Superior temporal gyrus (tissue), 1 donor: ENCODE measurements at regions not wholly inside any gene's neighbourhood (a gene's known extent, or its start where the extent isn't known, plus 50 kb on each side); places are given as distances from the start of the nearest gene placed in this dataset.
"Not testable (repeated sequence)": the region's sequence is repeated elsewhere in the genome, so short reads cannot be mapped to it uniquely, and the experiment has no call there.

Experiments
- DNase-seq: peaks from one replicate; pipeline ENCODE4 v3.0.0-alpha.2; 2016; ENCODE audit errors: extremely low spot score

DNA sequence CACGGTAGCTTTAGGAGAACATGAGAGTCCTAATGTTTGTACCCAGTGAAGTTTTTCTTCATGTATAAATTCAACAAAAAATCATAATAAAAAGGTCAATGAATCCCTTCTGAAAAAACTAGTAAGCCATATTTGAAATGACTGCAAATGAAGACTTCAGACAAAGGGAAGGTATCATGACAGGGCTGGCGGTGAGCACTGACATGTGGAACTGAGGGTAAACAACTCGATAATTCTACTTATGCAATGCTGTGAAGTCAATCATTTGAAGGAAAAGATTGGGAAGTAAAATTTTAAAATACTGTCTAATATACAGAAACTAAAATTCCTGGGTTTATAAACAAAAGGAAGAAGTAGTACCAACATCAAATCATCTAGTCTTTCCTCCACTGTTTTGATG lies 190.2 kb upstream of the COPS8 start:
- no peak for DNase-seq

DNA sequence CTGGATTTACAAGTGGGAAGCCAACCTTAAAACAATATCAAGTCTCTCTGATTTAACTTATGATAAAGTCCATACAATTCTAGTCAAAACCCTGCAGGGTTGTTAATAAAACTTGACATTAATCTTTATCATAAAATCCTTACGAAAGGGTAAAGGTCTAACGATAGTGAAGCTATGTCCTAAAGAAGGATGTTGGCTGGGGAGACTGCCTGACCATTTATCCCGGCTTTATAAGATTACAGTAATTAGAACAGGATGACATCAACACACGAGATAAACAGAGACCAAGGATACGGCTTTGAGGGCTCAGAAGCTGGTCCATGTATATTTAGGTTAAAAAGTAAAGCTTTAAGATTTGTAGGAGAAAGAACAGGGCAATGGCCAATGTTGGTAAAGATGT lies 189.0 kb upstream of the COPS8 start:
- no peak for DNase-seq

DNA sequence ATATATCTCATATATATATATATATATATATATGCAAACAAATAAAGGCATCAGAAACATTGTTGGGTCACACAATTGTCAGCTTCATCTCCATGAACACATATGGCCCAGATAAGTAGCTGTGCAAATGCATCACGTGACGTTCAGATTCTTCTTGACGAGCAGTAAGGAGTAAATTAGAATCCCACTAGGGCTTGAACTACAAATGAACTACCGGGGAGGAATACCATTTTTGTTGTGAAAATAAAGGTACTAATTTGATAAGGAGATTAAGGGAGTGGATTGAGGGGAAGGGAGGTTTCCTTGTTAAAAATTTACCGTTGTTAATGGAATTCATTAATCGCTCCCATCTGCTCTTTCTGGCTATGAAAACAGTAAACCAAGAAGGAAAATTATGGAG lies 186.5 kb upstream of the COPS8 start:
- no peak for DNase-seq

DNA sequence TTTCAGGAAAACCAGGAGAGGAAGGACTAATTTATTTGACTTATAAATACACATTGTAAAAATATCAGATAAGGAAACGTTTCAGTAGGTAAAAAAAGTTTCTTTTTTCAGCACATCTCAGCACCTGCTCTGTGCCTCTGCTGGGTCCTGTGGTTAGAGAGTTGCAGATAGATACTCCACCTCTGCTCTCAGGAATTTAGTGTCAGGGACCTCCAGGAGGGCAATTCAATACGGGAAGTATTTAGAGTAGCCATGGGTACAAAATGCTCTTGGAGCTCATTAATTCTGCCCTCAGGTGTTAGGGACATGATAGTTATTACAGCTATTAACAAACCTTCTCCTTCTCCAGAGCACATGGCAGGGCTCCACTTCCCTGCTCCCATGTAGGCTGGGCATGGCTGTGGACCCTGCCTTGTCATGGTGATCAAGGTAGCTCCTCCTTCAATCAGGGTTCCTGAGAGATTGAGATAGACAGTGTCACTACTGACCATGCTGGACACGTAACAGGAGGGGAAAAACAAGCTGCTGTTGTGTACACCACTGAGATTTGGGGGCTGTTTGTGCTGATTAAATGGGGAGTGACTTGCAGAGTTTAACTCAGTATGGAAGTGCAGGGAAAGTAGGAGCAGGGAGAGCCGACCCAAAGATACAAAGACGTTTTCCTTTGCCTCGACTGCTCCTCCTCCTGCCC lies 185.6 kb upstream of the COPS8 start:
- no peak for DNase-seq

DNA sequence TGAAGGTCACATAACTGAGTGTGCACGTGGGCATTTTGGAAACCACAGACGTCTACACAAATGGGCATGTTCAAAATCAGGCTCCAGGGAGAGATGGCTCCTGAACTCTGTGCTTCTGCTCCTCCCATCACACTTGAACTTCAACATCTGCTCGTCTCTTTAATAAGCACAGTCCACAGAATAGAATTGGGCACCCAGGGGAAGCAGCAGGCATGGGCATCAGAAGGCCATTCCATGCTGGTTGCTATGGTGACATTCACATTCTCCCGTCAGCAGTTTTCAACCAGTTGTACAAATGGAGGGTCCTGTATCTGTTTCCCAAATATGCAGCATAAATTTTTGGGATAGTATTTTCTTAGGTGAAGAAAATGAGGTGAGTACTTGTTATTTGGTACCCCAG lies 183.7 kb upstream of the COPS8 start:
- no peak for DNase-seq

DNA sequence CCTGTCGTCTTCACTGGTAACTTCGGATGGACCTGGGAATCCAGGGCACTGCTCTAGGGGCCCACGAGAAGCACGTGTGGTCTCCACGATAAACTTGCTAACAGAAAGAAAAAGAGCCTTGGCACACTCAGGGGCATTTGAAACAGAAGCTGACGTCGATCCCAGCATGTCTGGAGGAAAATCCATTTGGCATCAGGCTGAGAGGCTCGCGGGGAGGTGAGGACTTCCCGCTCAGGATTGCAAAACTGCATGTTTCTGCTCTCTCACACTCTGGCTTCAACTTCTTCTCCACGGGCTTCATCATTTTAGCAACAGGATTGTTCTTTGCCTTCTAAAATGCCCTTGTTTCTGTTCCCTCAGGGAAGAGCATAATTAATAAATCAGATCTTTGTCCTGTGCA lies 181.7 kb upstream of the COPS8 start:
- no peak for DNase-seq

DNA sequence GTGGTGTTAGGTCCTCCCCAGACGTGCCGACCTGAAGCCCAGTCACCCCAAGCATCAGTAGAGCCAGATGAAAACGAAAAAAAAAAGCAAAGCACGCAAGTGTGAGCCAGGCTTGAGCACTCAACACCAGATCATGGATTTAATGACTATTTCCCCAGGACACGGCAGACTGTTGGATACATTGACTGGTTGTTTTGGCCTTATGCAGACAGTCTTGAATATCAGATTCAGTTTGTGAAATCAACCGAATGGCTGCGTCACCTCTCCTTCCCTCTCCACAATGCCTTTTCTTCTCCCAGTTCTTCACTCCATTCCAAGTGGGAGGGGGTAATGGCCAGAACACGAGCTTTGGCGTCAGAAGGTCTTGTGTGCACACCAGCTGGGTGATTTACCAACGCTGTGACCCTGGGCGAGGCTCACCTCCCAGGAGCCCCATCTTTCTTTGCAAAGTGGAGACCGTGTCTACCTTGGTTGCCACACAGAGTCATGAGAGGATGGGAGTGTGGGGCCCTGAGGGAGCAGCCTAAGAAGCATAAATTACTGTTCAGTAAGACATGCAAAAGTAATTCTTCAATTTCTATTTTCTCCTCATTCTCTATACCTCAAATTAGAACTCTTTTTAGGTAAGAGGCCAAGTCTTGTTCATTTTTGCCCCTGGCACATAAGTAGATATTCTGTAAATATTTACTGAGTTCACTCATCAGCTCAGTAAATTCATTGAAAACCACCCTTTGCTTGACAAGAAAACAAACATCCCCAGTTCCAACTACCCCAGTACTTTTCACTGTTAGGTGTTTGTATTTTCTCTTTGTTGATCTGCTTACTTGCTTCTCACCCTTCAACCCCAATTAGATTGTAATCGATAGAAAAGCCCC lies 181.1 kb upstream of the COPS8 start:
- DNase-seq, result no peak

DNA sequence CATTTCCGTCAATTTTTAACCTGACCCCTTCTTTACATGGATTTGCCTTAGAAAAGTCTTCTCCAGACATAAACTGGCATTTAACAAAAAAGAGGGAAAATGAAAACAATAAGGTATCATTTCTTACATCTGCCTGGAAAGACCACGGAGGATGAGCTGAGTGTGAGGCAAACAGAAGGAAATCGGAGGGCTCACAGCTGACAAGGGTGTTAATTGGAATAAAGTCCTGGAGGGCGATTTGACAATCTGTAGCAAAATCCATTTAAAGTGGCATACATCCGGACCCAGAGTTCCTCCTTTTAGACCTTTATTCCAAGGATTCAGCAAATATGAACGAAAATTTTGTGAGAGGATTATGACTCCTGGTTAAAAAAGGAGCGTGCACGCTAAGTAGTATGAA lies 179.7 kb upstream of the COPS8 start:
- no peak for DNase-seq

DNA sequence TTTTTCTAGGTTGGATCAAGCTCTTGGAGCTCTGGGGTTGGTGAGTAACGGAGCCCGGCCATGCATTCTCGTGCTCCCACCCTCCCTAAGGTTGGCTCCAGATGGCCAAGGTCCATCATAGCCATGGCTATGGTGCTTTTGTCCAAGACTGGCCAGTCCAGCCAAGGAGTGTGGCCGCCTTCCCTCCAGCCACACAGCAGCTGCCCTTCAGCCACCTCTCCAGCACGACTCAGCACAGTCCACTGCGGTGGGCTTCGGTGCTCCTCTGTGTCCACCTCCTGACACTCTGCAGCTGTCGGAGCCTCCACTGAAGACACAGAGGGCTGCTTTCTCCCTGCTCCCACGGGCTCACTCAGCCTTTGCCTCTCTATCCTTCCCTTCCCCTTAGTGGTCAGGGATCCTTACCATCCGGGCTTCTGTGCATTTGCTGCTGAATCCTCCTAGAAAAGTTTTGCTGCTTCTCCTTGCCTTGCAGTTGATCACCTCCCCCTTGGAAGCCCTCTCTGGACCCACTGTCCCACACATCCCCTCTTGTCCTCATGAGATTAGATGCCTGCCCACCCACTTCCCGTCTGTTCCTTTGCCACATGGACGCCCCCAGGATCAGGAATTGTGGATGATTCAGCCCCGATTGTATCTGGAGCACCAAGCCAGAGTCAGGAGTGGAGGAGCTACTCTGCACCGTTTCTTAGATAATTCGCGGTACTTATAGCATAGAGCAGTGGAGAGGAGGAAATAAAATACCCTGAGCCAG lies 177.1 kb upstream of the COPS8 start:
- DNase-seq, result no peak

DNA sequence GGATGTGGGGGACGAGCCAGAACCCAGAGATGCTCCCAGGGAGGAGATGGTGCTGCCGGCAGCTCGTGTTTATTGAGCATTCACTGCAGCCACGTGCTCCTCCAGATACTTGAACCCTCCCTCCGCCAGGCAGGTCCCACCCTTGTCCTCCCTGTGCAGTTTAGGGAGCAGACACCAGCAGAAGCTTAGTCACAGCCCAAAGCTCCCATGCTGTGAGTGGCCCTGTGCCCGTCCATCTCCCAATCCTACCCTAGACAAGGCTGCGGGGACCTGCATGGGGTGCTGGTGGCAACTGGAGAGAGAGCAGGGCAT lies 176.5 kb upstream of the COPS8 start:
- no peak for DNase-seq

DNA sequence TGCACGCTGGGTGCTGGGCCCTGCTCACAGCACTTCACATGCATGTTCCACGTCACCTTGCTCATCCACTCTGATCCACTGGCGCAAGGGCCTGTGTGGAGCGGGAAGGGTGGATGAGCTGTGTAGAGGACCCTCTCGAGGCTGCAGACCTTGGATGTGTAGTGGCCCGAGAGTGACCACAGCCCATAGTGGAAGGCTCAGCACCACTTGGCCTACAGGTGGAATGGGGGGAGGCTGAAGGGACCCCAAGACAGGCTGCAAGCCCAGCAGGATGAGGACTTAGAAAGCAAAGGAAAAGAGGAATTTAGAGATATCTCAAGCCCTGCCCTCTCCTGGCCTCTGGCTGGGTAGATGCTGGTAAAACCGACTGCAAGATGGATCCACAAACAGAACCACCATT lies 175.9 kb upstream of the COPS8 start:
- no peak for DNase-seq

DNA sequence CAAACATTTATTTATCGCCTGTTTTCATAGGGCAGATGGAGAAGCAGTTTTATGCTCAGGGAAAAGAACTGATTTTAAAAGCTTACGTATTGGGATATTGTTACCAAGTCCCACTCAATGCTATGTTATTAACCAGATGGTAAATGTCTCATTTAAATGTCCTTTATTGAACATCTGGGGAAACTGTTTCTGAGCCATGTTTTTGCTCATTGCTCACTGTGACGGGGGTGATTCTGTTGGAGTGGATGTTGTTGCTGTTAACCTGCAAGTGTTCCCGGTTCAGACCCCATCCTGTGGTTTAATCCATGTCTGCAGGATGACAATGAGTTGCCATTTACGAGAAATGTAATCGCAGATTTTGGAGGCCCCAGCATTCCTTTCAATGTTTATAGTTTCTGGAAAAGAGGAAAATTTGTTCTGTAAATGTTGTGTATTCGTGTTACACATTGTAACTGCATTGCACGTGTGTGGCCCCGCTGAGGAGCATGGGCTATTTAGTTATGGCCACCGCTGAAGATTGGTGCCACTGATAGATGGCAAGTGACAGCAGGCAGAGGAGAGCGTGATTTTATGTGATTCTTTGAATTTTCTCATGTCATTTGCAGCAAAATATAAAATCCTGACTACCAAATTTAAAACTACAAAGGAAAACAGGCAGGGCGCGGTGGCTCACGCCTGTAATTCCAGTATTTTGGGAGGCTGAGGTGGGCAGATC lies 174.8 kb upstream of the COPS8 start:
- no peak for DNase-seq

DNA sequence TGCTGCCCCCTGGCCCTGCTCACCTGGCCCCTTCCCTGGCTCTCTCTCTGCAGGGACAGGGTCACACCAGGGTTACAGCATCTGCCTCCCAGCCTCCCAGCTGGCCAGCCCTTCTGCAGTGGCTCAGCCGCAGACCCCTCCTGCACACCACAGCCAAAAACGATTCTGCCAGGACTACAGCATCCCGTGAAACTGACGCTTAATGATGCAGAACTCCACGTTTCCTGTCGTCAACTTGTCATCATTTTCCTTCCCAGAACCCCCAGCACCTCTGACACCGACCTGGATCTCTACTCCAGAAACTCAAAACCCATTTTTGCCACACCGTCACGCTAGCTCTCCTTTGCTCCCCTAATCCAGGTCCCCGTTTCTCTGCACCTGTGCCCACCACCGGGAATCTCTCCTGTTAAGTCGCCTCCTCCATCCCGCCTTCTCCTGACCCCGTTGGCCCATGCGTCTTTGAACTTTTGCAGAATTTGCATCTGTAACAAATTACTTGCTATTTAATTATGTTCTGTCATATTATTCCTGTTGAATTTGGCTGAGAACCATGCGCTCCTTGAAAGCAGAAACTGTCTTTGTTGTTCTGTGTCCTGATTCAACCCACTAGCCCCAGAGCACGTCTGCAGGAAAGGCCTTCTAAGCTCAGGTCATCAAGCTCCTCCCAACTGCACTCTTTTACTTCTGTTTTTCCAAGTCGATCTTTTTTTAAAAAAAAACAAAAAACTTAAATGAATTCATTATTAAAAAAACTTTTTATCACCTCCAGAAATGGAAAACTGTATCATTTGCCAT lies 173.2 kb upstream of the COPS8 start:
- no peak for DNase-seq

DNA sequence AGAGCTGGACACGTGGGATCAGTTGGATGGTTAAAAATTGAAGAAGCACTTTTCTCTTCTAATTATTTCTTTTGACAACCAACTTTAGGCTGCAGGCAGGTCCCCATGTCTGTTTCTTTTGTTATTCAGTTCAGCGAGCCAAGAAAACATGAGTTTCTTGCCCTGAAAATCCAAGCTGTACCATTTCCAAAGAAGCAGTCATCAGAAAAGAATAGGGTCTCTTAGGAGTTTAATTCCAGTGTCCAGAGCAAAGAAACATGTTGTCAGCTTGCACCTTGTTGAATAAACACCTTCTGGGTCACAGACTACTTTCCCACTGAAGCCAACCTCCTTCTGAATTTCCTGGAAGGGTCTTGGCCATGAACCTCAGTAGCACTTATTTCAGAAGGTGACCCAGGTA lies 170.5 kb upstream of the COPS8 start:
- no peak for DNase-seq

DNA sequence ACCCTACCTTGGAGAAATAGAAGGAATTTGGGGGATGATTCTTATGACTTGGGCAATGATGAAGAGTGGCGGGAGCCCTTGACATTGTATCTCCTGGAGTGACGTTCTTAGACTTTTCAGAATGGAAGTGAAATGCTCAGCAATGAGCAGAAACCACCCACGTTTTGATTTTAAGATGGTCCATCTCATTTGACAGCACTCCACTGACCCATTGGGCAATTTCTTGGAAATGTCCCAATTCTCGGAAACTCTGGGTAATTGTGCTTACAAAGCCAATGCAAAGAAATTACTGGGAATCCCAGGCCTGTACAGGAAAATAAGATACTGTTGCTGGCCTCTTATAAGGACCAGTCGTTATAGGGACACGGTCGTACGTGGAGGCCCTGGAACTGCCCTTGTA lies 170.0 kb upstream of the COPS8 start:
- no peak for DNase-seq

DNA sequence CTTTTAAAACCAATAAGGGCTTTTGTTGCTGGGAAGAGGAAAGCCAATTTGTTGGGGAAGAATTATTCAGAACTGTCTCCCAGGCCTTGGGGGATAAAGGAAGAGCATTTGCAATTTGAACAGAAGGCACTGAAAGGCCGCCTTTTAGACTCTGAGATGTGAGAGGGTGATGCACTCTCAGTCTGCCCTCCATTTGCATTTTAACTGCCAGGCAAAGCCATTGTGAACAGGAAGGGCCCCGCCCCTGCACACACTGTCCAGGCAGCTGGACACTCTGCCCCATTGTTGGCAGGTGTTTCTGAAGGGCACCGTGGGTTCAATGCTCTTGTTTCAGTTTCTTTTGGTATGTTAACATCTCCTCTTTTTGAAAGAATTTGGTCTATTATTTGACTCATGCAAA lies 169.5 kb upstream of the COPS8 start:
- peak; percentile 32 for DNase-seq

DNA sequence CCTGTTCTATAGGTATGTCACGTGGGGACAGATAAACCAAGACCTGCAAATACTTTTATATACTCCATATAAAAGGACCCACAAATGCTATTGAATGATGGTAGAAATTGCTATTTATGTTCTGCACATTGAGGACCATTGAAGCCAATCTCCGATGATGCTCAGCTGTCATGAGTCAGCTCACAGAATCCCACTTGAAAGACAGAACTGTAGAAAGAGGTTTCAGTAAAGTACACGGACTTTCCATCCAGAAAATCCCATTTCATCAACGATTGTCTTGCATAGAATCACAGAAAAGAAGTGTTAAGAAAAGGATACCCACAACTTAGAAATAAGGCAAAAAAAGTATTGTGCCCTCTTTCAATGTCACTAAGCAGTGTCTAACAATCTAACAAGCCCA lies 169.0 kb upstream of the COPS8 start:
- DNase-seq, result no peak

DNA sequence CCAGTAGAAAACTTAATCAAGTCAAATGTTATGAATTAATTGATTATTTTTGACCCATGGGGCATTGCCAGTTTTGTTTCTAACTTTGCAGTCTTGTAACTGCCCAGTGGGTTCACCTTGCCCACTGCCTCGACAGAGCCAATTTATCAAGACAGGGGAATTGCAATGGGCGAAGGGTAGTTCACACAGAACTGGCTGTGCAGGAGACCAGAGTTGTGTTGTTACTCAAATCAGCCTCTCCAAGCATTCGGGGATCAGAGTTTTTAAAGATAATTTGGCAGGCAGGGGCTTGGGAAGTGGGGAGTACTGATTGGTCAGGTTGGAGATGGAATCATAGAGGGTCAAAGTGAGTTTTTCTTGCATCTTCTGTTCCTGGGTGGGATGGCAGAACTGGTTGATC lies 168.5 kb upstream of the COPS8 start:
- no peak for DNase-seq

DNA sequence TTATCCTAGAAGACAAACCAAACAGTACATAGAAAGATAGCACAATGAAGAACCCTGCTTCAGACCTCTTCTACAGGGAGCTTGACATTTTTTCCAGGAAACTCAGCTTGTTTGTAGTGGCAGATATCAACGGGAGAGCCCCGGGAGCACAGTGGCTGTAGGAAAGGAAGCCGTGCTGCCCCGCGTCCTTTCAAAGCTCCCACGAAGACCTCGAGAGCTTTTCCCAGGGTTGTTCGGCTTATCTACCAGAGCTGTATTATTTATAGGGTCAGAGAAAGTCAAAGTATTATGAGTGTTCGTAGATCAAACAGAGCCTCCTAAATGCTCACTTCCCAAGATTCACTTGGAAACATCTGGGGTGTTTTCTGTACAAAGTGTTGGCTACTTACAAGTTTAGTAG lies 167.1 kb upstream of the COPS8 start:
- no peak for DNase-seq

DNA sequence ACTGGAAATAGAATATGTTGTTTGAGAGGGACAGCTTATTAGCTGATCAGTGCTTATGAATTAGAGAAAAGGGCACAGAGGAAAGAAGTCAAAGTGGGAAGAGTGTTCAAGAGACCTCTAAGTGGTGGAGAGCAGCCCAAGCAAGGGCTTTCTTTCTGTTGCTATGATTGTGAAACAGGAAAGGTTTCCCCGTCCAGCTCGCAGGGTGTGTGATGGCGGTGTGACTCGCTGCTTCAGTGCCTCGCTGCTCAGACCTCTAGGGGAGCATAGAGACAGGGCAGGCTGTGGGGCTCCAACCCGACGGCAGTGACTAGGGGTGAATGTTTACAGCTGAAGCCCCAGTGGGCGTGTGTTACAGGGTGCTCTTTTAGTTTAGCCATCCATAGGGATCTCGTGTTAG lies 166.5 kb upstream of the COPS8 start:
- no peak for DNase-seq

DNA sequence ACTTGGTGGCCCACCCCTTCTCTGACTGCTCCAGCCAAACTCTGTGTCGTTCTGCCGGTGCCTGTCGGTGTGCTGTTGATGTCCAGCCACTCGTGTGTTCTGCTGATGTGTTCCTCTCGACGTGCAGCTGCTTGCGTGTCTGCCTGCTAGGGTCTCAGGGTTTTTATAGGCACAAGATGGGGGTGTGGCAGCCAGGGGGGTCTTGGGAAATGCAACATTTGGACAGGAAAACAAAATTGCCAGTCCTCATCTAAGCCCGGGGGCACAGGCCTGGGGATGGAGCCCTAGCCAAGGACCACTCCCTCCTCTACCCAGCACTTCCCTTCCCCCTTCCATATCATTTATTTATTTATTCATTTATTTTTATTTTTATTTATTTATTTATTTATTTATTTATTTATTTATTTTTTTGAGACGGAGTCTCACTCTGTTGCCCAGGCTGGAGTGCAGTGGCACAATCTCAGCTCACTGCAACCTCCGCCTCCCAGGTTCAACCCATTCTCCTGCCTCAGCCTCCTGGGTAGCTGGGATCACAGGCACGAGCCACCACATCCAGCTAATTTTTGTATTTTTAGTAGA lies 165.8 kb upstream of the COPS8 start:
- DNase-seq, result not testable (repeated sequence)
